ENCODE measurements at regions not wholly inside any gene's neighbourhood (a gene's known extent, or its start where the extent isn't known, plus 50 kb on each side); places are given as distances from the start of the nearest gene placed in this dataset.

- Histone ChIP-seq H3K4me3 (ENCODE audit: control insufficient read depth in 1 of 2, extremely low read depth in 1 of 2, low read length in 1 of 2) (no peak overlapping the region), H3K36me3 (ENCODE audit: control insufficient read depth in 2 of 2, extremely low read depth in 1 of 2, insufficient read depth in 1 of 2, low read length in 1 of 2) (no peaks in the 10 kb centered on the region), H3K27ac (ENCODE audit: low read length) (no peak overlapping the region), H3K4me1 (ENCODE audit: control insufficient read depth in 1 of 2, extremely low read depth in 1 of 2, insufficient read depth in 2 of 2, low read length in 2 of 2) (peaks cover 14 to 25% of the 10 kb centered on the region in 2 experiments), H3K27me3 (replicated peaks in 1 of 2; ENCODE audit: control insufficient read depth in 2 of 2, extremely low read depth in 1 of 2, insufficient read depth in 2 of 2, low read length in 1 of 2) (peaks cover 0 to 4% of the 10 kb centered on the region in 2 experiments), H3K9me3 (no peaks in the 10 kb centered on the region)
- H3K9me3 Mint-ChIP-seq, result no peaks in the 10 kb centered on the region
- H3K27me3 Mint-ChIP-seq, result no peaks in the 10 kb centered on the region
- CTCF ChIA-PET, result no interaction called here
- whole genome bisulfite sequencing (ENCODE audit: insufficient coverage), result 100% methylated on average over 1 of the region's 2 CpGs
- DNase-seq (no peak), ATAC-seq (replicated peaks in 1 of 4) (no peak)
- H3K27ac Mint-ChIP-seq, result no peak overlapping the region
- peaks cover 30 to 32% (median 31%) of the 10 kb centered on the region in 3 donors for H3K4me1 Mint-ChIP-seq
- POLR2A ChIA-PET, result no interaction called here
- no peak overlapping the region for H3K4me3 Mint-ChIP-seq
- H3K36me3 Mint-ChIP-seq, result no peaks in the 10 kb centered on the region
These were observed 61.3 kb upstream of the SPIN1 start for GRCh38 chr9:88326936-88327335.

GRCh38 chr9:88326015-88326414 is 62.2 kb upstream of the SPIN1 start:
- DNase-seq (no peak), ATAC-seq (replicated peaks in 1 of 4) (no peak)
- H3K36me3 Mint-ChIP-seq, result no peaks in the 10 kb centered on the region
- H3K27me3 Mint-ChIP-seq, result no peaks in the 10 kb centered on the region
- H3K9me3 Mint-ChIP-seq, result no peaks in the 10 kb centered on the region
- no peak overlapping the region for H3K27ac ChIP-seq (ENCODE audit: low read length)
- H3K4me3 ChIP-seq (ENCODE audit: control insufficient read depth in 1 of 2, extremely low read depth in 1 of 2, low read length in 1 of 2), result no peak overlapping the region
- WGBS (ENCODE audit: insufficient coverage), result 93% methylated on average over 4 of the region's 9 CpGs
- peaks cover 18 to 33% of the 10 kb centered on the region in 2 experiments for H3K4me1 ChIP-seq (ENCODE audit: control insufficient read depth in 1 of 2, extremely low read depth in 1 of 2, insufficient read depth in 2 of 2, low read length in 2 of 2)
- H3K9me3 ChIP-seq, result no peaks in the 10 kb centered on the region
- H3K4me3 Mint-ChIP-seq, result no peak overlapping the region
- peaks cover 33 to 41% (median 36%) of the 10 kb centered on the region in 3 donors for H3K4me1 Mint-ChIP-seq
- H3K36me3 ChIP-seq (ENCODE audit: control insufficient read depth in 2 of 2, extremely low read depth in 1 of 2, insufficient read depth in 1 of 2, low read length in 1 of 2), result no peaks in the 10 kb centered on the region
- no peak overlapping the region for H3K27ac Mint-ChIP-seq
- CTCF ChIA-PET, result interaction anchor here (0.6 to 1.0 kb wide), 3 partner anchors 9 to 365 kb away, joined by 3 to 7 read pairs (median 4); no protein-coding TSS in a partner anchor
- H3K27me3 ChIP-seq (replicated peaks in 1 of 2; ENCODE audit: control insufficient read depth in 2 of 2, extremely low read depth in 1 of 2, insufficient read depth in 2 of 2, low read length in 1 of 2), result peaks cover 0 to 4% of the 10 kb centered on the region in 2 experiments
- POLR2A ChIA-PET, result no interaction called here

- H3K36me3 Mint-ChIP-seq, result no peaks in the 10 kb centered on the region
These were observed 65.2 kb upstream of the SPIN1 start for GRCh38 chr9:88322906-88323566.

GRCh38 chr9:88321764-88322163 is 66.5 kb upstream of the SPIN1 start:
- peaks cover 0 to 4% of the 10 kb centered on the region in 2 experiments for H3K27me3 ChIP-seq (replicated peaks in 1 of 2; ENCODE audit: control insufficient read depth in 2 of 2, extremely low read depth in 1 of 2, insufficient read depth in 2 of 2, low read length in 1 of 2)
- peaks cover 18 to 33% of the 10 kb centered on the region in 2 experiments for H3K4me1 ChIP-seq (ENCODE audit: control insufficient read depth in 1 of 2, extremely low read depth in 1 of 2, insufficient read depth in 2 of 2, low read length in 2 of 2)
- Mint-ChIP-seq H3K9me3 (no peaks in the 10 kb centered on the region), H3K36me3 (no peaks in the 10 kb centered on the region), H3K4me1 (peaks cover 33 to 41% (median 36%) of the 10 kb centered on the region in 3 donors), H3K4me3 (peak overlapping the region in 1 of 3 donors; percentile 13), H3K27me3 (no peaks in the 10 kb centered on the region), H3K27ac (no peak overlapping the region)
- H3K9me3 ChIP-seq, result no peaks in the 10 kb centered on the region
- H3K4me3 ChIP-seq (ENCODE audit: control insufficient read depth in 1 of 2, extremely low read depth in 1 of 2, low read length in 1 of 2), result no peak overlapping the region
- DNase-seq (no peak), ATAC-seq (replicated peaks in 1 of 4) (no peak)
- no peak overlapping the region for H3K27ac ChIP-seq (ENCODE audit: low read length)
- WGBS (ENCODE audit: insufficient coverage), result 88% methylated on average over 4 of the region's 4 CpGs
- ChIA-PET CTCF (no interaction called here), POLR2A (no interaction called here)
- no peaks in the 10 kb centered on the region for H3K36me3 ChIP-seq (ENCODE audit: control insufficient read depth in 2 of 2, extremely low read depth in 1 of 2, insufficient read depth in 1 of 2, low read length in 1 of 2)

More at GRCh38 chr9:88322906-88323566, 65.2 kb upstream of the SPIN1 start:
- Histone ChIP-seq H3K27ac (ENCODE audit: low read length) (peak overlapping the region; percentile 65), H3K27me3 (replicated peaks in 1 of 2; ENCODE audit: control insufficient read depth in 2 of 2, extremely low read depth in 1 of 2, insufficient read depth in 2 of 2, low read length in 1 of 2) (peaks cover 0 to 4% of the 10 kb centered on the region in 2 experiments), H3K36me3 (ENCODE audit: control insufficient read depth in 2 of 2, extremely low read depth in 1 of 2, insufficient read depth in 1 of 2, low read length in 1 of 2) (no peaks in the 10 kb centered on the region), H3K4me3 (ENCODE audit: control insufficient read depth in 1 of 2, extremely low read depth in 1 of 2, low read length in 1 of 2) (no peak overlapping the region), H3K4me1 (ENCODE audit: control insufficient read depth in 1 of 2, extremely low read depth in 1 of 2, insufficient read depth in 2 of 2, low read length in 2 of 2) (peaks cover 18 to 33% of the 10 kb centered on the region in 2 experiments), H3K9me3 (no peaks in the 10 kb centered on the region)
- Mint-ChIP-seq H3K9me3 (no peaks in the 10 kb centered on the region), H3K4me3 (peak overlapping the region in 1 of 3 donors; percentile 66), H3K4me1 (peaks cover 33 to 41% (median 36%) of the 10 kb centered on the region in 3 donors), H3K27me3 (no peaks in the 10 kb centered on the region), H3K27ac (peak overlapping the region; percentile 79 to 84)
- peak; percentile 98 to 100 (median 100) for ATAC-seq (replicated peaks in 1 of 4)
- 0% methylated on average over 3 of the region's 4 CpGs for WGBS (ENCODE audit: insufficient coverage)
- ChIA-PET CTCF (interaction anchor here in 1 of 2 donors (1.0 kb wide), 1 partner anchor 9 kb away, joined by 3 read pairs; no protein-coding TSS in a partner anchor), POLR2A (no interaction called here)
- peak; percentile 27 to 83 (median 59) for DNase-seq

GRCh38 chr9:88320748-88321415 is 67.4 kb upstream of the SPIN1 start:
- CTCF ChIA-PET, result interaction anchor here in 1 of 2 donors (0.5 kb wide), 1 partner anchor 10 kb away, joined by 3 read pairs; no protein-coding TSS in a partner anchor

GRCh38 chr9:88319936-88320747 is 68.1 kb upstream of the SPIN1 start:
- Mint-ChIP-seq H3K27me3 (no peaks in the 10 kb centered on the region), H3K4me1 (peaks cover 32 to 38% (median 33%) of the 10 kb centered on the region in 3 donors), H3K4me3 (no peak overlapping the region), H3K9me3 (no peaks in the 10 kb centered on the region), H3K36me3 (no peaks in the 10 kb centered on the region), H3K27ac (no peak overlapping the region)
- CTCF ChIA-PET, result interaction anchor here in 1 of 2 donors (0.5 kb wide), 1 partner anchor 11 kb away, joined by 3 read pairs; no protein-coding TSS in a partner anchor
- POLR2A ChIA-PET, result interaction anchor here in 1 of 2 donors (0.8 kb wide), 1 partner anchor 346 kb away, joined by 6 read pairs; the partner anchor contains the start of gene CDK20
- Histone ChIP-seq H3K27ac (ENCODE audit: low read length) (no peak overlapping the region), H3K4me1 (ENCODE audit: control insufficient read depth in 1 of 2, extremely low read depth in 1 of 2, insufficient read depth in 2 of 2, low read length in 2 of 2) (peaks cover 18 to 32% of the 10 kb centered on the region in 2 experiments), H3K27me3 (replicated peaks in 1 of 2; ENCODE audit: control insufficient read depth in 2 of 2, extremely low read depth in 1 of 2, insufficient read depth in 2 of 2, low read length in 1 of 2) (no peaks in the 10 kb centered on the region), H3K36me3 (ENCODE audit: control insufficient read depth in 2 of 2, extremely low read depth in 1 of 2, insufficient read depth in 1 of 2, low read length in 1 of 2) (no peaks in the 10 kb centered on the region), H3K4me3 (ENCODE audit: control insufficient read depth in 1 of 2, extremely low read depth in 1 of 2, low read length in 1 of 2) (no peak overlapping the region), H3K9me3 (no peaks in the 10 kb centered on the region)
- DNase-seq (no peak), ATAC-seq (replicated peaks in 1 of 4) (no peak)
- 93% methylated on average over 5 of the region's 6 CpGs for WGBS (ENCODE audit: insufficient coverage)

More at GRCh38 chr9:88320748-88321415, 67.4 kb upstream of the SPIN1 start:
- Histone ChIP-seq H3K9me3 (no peaks in the 10 kb centered on the region), H3K4me1 (ENCODE audit: control insufficient read depth in 1 of 2, extremely low read depth in 1 of 2, insufficient read depth in 2 of 2, low read length in 2 of 2) (peaks cover 18 to 33% of the 10 kb centered on the region in 2 experiments), H3K27me3 (replicated peaks in 1 of 2; ENCODE audit: control insufficient read depth in 2 of 2, extremely low read depth in 1 of 2, insufficient read depth in 2 of 2, low read length in 1 of 2) (no peaks in the 10 kb centered on the region), H3K36me3 (ENCODE audit: control insufficient read depth in 2 of 2, extremely low read depth in 1 of 2, insufficient read depth in 1 of 2, low read length in 1 of 2) (no peaks in the 10 kb centered on the region), H3K4me3 (ENCODE audit: control insufficient read depth in 1 of 2, extremely low read depth in 1 of 2, low read length in 1 of 2) (no peak overlapping the region), H3K27ac (ENCODE audit: low read length) (no peak overlapping the region)
- no peak for ATAC-seq (replicated peaks in 1 of 4)
- Mint-ChIP-seq H3K27me3 (no peaks in the 10 kb centered on the region), H3K4me3 (no peak overlapping the region), H3K36me3 (no peaks in the 10 kb centered on the region), H3K9me3 (no peaks in the 10 kb centered on the region), H3K27ac (no peak overlapping the region), H3K4me1 (peaks cover 33 to 41% (median 34%) of the 10 kb centered on the region in 3 donors)
- 98% methylated on average over 5 of the region's 11 CpGs for WGBS (ENCODE audit: insufficient coverage)
- POLR2A ChIA-PET, result interaction anchor here in 1 of 2 donors (0.8 kb wide), 1 partner anchor 347 kb away, joined by 6 read pairs; the partner anchor contains the start of gene CDK20
- DNase-seq, result no peak
